ENCODE measurements at regions not wholly inside any gene's neighbourhood (a gene's known extent, or its start where the extent isn't known, plus 50 kb on each side); places are given as distances from the start of the nearest gene placed in this dataset.

- no peak for ATAC-seq (ENCODE audit: low FRiP score)
- DNase-seq (ENCODE audit: low spot score), result no peak
- TF ChIP-seq CTCF (IDR thresholded peaks at IDR 0.05), result no peak
These were observed 71.6 kb downstream of the RPL27A start for GRCh38 chr11:8754241-8754640.

GRCh38 chr11:8756201-8756600 lies 73.6 kb downstream of the RPL27A start:
- DNase-seq (ENCODE audit: low spot score) (no peak), ATAC-seq (ENCODE audit: low FRiP score) (no peak)
- TF ChIP-seq CTCF (IDR thresholded peaks at IDR 0.05), result no peak

- DNase-seq (ENCODE audit: low spot score) (no peak), ATAC-seq (ENCODE audit: low FRiP score) (peak; percentile 32)
- TF ChIP-seq CTCF (IDR thresholded peaks at IDR 0.05), result no peak
These were observed 74.5 kb downstream of the RPL27A start for GRCh38 chr11:8757047-8757446.

GRCh38 chr11:8757533-8757932 lies 74.9 kb downstream of the RPL27A start:
- no peak for TF ChIP-seq CTCF (IDR thresholded peaks at IDR 0.05)
- no peak for ATAC-seq (ENCODE audit: low FRiP score)
- no peak for DNase-seq (ENCODE audit: low spot score)

GRCh38 chr11:8758619-8759169 lies 76.1 kb downstream of the RPL27A start:
- no peak for DNase-seq (ENCODE audit: low spot score)
- TF ChIP-seq CTCF (IDR thresholded peaks at IDR 0.05), result no peak
- ATAC-seq (ENCODE audit: low FRiP score), result no peak

GRCh38 chr11:8759634-8760033 lies 77.0 kb downstream of the RPL27A start:
- no peak for DNase-seq (ENCODE audit: low spot score)
- TF ChIP-seq CTCF (IDR thresholded peaks at IDR 0.05), result no peak
- ATAC-seq (ENCODE audit: low FRiP score), result no peak

GRCh38 chr11:8760896-8761295 lies 78.3 kb downstream of the RPL27A start:
- no peak for TF ChIP-seq CTCF (IDR thresholded peaks at IDR 0.05)
- ATAC-seq (ENCODE audit: low FRiP score) (no peak), DNase-seq (ENCODE audit: low spot score) (no peak)

All from omental fat pad (tissue), 3 donors.